ENCODE measurements at regions not wholly inside any gene's neighbourhood (a gene's known extent, or its start where the extent isn't known, plus 50 kb on each side); places are given as distances from the start of the nearest gene placed in this dataset.
"Not testable (repeated sequence)": the region's sequence is repeated elsewhere in the genome, so short reads cannot be mapped to it uniquely, and the experiment has no call there.

DNA sequence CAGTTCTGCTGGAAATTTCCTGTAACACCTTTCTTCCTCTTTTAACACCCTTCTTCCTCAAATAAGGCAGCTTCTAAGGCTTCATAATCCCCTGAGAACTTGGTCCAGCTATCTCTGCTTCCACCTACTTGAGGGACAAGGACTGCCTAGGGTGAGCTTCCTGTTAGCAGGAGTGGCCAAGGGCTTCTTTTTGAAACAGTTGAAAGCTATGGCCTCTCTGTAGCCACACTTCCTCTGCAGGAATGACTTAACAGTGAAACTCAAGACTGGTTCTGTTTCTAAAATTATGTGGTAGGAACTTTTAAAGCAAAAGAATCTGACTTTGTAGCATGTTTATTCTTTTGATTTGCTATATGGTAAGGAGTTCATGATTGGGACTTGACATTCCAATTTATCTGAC is 108.5 kb upstream of the WDR1 start:
- Histone ChIP-seq H3K9me3 (no peaks in the 10 kb centered on the region), H3K4me3 (no peak overlapping the region), H3K36me3 (ENCODE audit: low read depth, missing control alignments) (no peaks in the 10 kb centered on the region), H3K4me1 (no peaks in the 10 kb centered on the region), H3K27me3 (no peaks in the 10 kb centered on the region), H3K27ac (no peak overlapping the region)
- TF ChIP-seq CTCF (IDR thresholded peaks at IDR 0.05) = no peak
- no peak for TF ChIP-seq POLR2A (IDR thresholded peaks at IDR 0.05)
- intact Hi-C loops (cut with DNase I; ENCODE audit: low total_unique reads) = no loop called here
- no peak for DNase-seq

DNA sequence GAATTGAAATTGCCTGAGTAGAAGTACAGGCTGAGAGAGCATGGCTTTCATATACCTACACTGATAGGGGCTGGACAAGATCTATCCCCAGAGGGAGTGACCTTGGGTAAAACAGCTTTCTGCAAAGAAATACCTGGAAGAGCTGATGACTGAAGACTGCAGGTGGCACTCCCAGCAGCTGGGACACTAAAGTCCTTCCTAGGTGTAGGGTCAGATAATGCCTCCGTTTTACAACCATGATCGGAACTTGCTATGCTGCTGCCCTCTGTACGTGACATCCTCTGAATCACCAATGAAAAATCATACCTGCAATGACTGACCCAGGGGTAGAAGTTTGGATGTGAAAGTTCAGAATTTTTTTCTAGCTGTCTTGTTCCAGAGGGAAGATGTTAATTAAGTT is 107.2 kb upstream of the WDR1 start:
- TF ChIP-seq POLR2A (IDR thresholded peaks at IDR 0.05) (no peak), CTCF (IDR thresholded peaks at IDR 0.05) (no peak)
- H3K27ac ChIP-seq = no peak overlapping the region
- H3K4me1 ChIP-seq = no peaks in the 10 kb centered on the region
- H3K4me3 ChIP-seq = no peak overlapping the region
- DNase-seq = no peak
- no peaks in the 10 kb centered on the region for H3K27me3 ChIP-seq
- H3K36me3 ChIP-seq (ENCODE audit: low read depth, missing control alignments) = no peaks in the 10 kb centered on the region
- intact Hi-C loops (cut with DNase I; ENCODE audit: low total_unique reads) = no loop called here
- 59 to 71% methylated on average over 3 of the region's 3 CpGs for WGBS, 2 donors
- no peaks in the 10 kb centered on the region for H3K9me3 ChIP-seq

- DNase-seq; H3K36me3 ChIP-seq (ENCODE audit: low read depth, missing control alignments); H3K9me3 ChIP-seq; intact Hi-C loops (cut with DNase I; ENCODE audit: low total_unique reads); H3K27ac ChIP-seq; H3K27me3 ChIP-seq; H3K4me1 ChIP-seq; H3K4me3 ChIP-seq: not testable (repeated sequence)
- 68 to 92% methylated on average over 3 of the region's 3 CpGs for WGBS, 2 donors
Observed at GRCh38 chr4:10213481-10213880, 96.9 kb upstream of the WDR1 start.

DNA sequence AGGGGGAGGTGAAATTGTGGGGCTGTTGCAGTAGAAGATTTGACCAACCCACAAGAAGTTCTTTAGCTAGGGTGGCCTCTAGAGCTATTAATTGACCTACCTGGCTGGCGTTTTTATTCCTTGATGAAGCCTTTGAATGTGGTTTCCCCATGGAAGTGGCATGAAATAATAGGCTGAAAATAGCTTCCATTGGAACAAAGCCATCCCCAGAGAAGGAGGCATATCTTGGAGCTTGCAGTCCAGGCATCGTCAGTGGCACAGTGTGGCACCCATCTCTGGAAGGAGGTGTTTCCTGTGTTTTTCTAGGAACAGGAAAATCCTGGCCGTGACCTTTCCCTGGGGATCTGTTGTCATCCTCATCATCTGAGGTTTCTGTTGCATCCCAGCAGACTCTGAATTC is 96.3 kb upstream of the WDR1 start:
- no peaks in the 10 kb centered on the region for H3K27me3 ChIP-seq
- 59 to 73% methylated on average over 3 of the region's 3 CpGs for WGBS, 2 donors
- no peak for DNase-seq
- H3K36me3 ChIP-seq (ENCODE audit: low read depth, missing control alignments) = no peaks in the 10 kb centered on the region
- TF ChIP-seq POLR2A (IDR thresholded peaks at IDR 0.05) (no peak), CTCF (IDR thresholded peaks at IDR 0.05) (no peak)
- H3K4me1 ChIP-seq = no peaks in the 10 kb centered on the region
- no peak overlapping the region for H3K27ac ChIP-seq
- H3K9me3 ChIP-seq = no peaks in the 10 kb centered on the region
- intact Hi-C loops (cut with DNase I; ENCODE audit: low total_unique reads) = no loop called here
- no peak overlapping the region for H3K4me3 ChIP-seq

DNA sequence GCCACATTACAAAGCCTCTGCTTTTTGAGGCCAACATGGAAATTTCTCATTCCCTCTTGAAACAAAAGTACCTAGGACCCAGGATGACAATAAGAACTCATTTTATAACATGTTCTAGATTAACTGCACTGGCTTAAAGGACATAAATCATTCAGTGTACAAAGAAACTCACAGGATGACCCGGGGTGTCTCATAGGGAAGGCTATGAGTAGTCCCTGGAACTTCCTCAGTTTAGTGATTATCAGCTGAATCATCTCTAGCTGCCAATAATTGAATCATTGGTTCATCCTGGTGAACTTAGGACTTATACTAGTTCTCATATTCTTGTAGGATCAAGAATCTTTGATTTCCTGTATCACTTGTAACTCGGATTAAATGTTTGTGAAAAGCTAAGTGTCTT is 95.8 kb upstream of the WDR1 start:
- WGBS, 2 donors = 71 to 82% methylated on average over 2 of the region's 2 CpGs
- Histone ChIP-seq H3K4me3 (no peak overlapping the region), H3K9me3 (no peaks in the 10 kb centered on the region), H3K27ac (no peak overlapping the region), H3K4me1 (no peaks in the 10 kb centered on the region), H3K27me3 (no peaks in the 10 kb centered on the region), H3K36me3 (ENCODE audit: low read depth, missing control alignments) (no peaks in the 10 kb centered on the region)
- no peak for DNase-seq
- TF ChIP-seq CTCF (IDR thresholded peaks at IDR 0.05) (no peak), POLR2A (IDR thresholded peaks at IDR 0.05) (no peak)
- intact Hi-C loops (cut with DNase I; ENCODE audit: low total_unique reads) = no loop called here

Data from testis (tissue), 2 donors.